NCI-H2196 (cell line): ENCODE measurements at regions not wholly inside any gene's neighbourhood (a gene's known extent, or its start where the extent isn't known, plus 50 kb on each side); places are given as distances from the start of the nearest gene placed in this dataset.
A peak's percentile ranks its signal among the peaks of the same experiment; 100 is the strongest.

Source experiments
- DNase-seq: peaks from one replicate; lab custom pipeline; 2025; ENCODE audit not compliant: unreplicated experiment; lab: John Stamatoyannopoulos, UW

GRCh38 chr5:61596265-61596664 lies 264.2 kb downstream of the ZSWIM6 start:
- DNase-seq, result no peak

GRCh38 chr5:61597684-61598083 lies 265.6 kb downstream of the ZSWIM6 start:
- DNase-seq, result no peak

GRCh38 chr5:61598126-61598525 lies 266.1 kb downstream of the ZSWIM6 start:
- DNase-seq, result no peak

- DNase-seq, result no peak
Measured at GRCh38 chr5:61599370-61600122, 267.5 kb downstream of the ZSWIM6 start.

GRCh38 chr5:61600123-61600444 lies 268.0 kb downstream of the ZSWIM6 start:
- no peak for DNase-seq

- DNase-seq, result no peak
Measured at GRCh38 chr5:61600945-61601511, 269.0 kb downstream of the ZSWIM6 start.

- DNase-seq, result peak; percentile 8
Measured at GRCh38 chr5:61603211-61603908, 271.3 kb downstream of the ZSWIM6 start.

GRCh38 chr5:61604076-61605025 lies 272.3 kb downstream of the ZSWIM6 start:
- DNase-seq, result no peak

GRCh38 chr5:61609840-61610677 lies 278.0 kb downstream of the ZSWIM6 start:
- no peak for DNase-seq

- DNase-seq, result no peak
Measured at GRCh38 chr5:61610678-61611024, 278.6 kb downstream of the ZSWIM6 start.

- DNase-seq, result no peak
Measured at GRCh38 chr5:61612431-61612830, 280.4 kb downstream of the ZSWIM6 start.

GRCh38 chr5:61613679-61614078 lies 281.6 kb downstream of the ZSWIM6 start:
- no peak for DNase-seq

- DNase-seq, result no peak
Measured at GRCh38 chr5:61614606-61615005, 282.5 kb downstream of the ZSWIM6 start.

- DNase-seq, result no peak
Measured at GRCh38 chr5:61617039-61617438, 285.0 kb downstream of the ZSWIM6 start.

- DNase-seq, result no peak
Measured at GRCh38 chr5:61617995-61618525, 286.0 kb downstream of the ZSWIM6 start.

- DNase-seq, result no peak
Measured at GRCh38 chr5:61618577-61618976, 286.5 kb downstream of the ZSWIM6 start.

GRCh38 chr5:61619289-61619688 lies 287.2 kb downstream of the ZSWIM6 start:
- no peak for DNase-seq

- DNase-seq, result no peak
Measured at GRCh38 chr5:61619777-61620518, 287.9 kb downstream of the ZSWIM6 start.

- DNase-seq, result no peak
Measured at GRCh38 chr5:61620699-61621182, 288.7 kb downstream of the ZSWIM6 start.
